ENCODE measurements at regions not wholly inside any gene's neighbourhood (a gene's known extent, or its start where the extent isn't known, plus 50 kb on each side); places are given as distances from the start of the nearest gene placed in this dataset.

- TF ChIP-seq SMC3 (conservative IDR thresholded peaks at IDR 0.05; ENCODE audit: poor library complexity) (no peak), CTCF (IDR thresholded peaks at IDR 0.05; ENCODE audit: poor library complexity, severe bottlenecking) (no peak), EZH2 (IDR thresholded peaks at IDR 0.05; ENCODE audit: borderline replicate concordance, insufficient read depth, low read length, poor library complexity, severe bottlenecking) (no peak), EP300 (conservative IDR thresholded peaks at IDR 0.05; ENCODE audit: poor library complexity, severe bottlenecking) (no peak), RAD21 (conservative IDR thresholded peaks at IDR 0.05) (no peak), REST (IDR thresholded peaks at IDR 0.05; ENCODE audit: borderline replicate concordance) (no peak), POLR2AphosphoS5 (IDR thresholded peaks at IDR 0.05) (no peak), MXI1 (conservative IDR thresholded peaks at IDR 0.05; ENCODE audit: poor library complexity, severe bottlenecking) (no peak), TAF1 (IDR thresholded peaks at IDR 0.05; ENCODE audit: low read depth) (no peak)
Observed at GRCh38 chr3:168894214-168894613, 769.3 kb downstream of the MECOM start.
